Naive thymus-derived CD4-positive, alpha-beta T cell (primary cell): ENCODE measurements at regions not wholly inside any gene's neighbourhood (a gene's known extent, or its start where the extent isn't known, plus 50 kb on each side); places are given as distances from the start of the nearest gene placed in this dataset.
"Not testable (repeated sequence)": the region's sequence is repeated elsewhere in the genome, so short reads cannot be mapped to it uniquely, and the experiment has no call there.

ENCODE experiments used
- ATAC-seq: fragments of 150-1000 bp; cut with Tn5 transposase; 2 replicates; pipeline ENCODE4 v1.10.0; 2021; ENCODE audit warnings: mild to moderate bottlenecking, moderate library complexity
- CTCF ChIA-PET: fragments of 350-600 bp; sonication (Branson Sonifier 250); formaldehyde crosslinking; loops from one replicate; lab custom pipeline; 2021; ENCODE audit warnings: antibody characterized with exemption; lab: Charles Lee
- POLR2A ChIA-PET: fragments of 350-600 bp; sonication (Branson Sonifier 250); formaldehyde crosslinking; loops from one replicate; lab custom pipeline; 2021; ENCODE audit warnings: antibody characterized with exemption, inconsistent platforms; lab: Charles Lee
- DNase-seq, 9 donors: peaks; one replicate each; pipeline versions ENCODE4 v3.0.0 to v3.0.0-alpha.2; 2020 to 2022; ENCODE audit warnings: mixed read lengths in 1 of 9
- H3K27ac ChIP-seq: one replicate; pipeline ENCODE4 v1.7.0; 2013; ENCODE audit warnings: mild to moderate bottlenecking, low read depth, low read length, moderate library complexity
- H3K27me3 ChIP-seq, 2 donors: one replicate each; pipeline ENCODE4 v1.7.0; 2013; ENCODE audit warnings: low read length in 2 of 2, mild to moderate bottlenecking in 2 of 2, moderate library complexity in 2 of 2; ENCODE audit not compliant: control insufficient read depth in 2 of 2, insufficient read depth in 2 of 2
- H3K36me3 ChIP-seq, 3 experiments: 1 replicate in 2 of 3; 2 replicates in 1 of 3; pipeline ENCODE4 v1.7.0; 2013; ENCODE audit warnings: low read length in 3 of 3, mild to moderate bottlenecking in 3 of 3, moderate library complexity in 1 of 3; ENCODE audit not compliant: insufficient read depth in 3 of 3, control insufficient read depth in 2 of 3
- H3K4me1 ChIP-seq, 2 donors: one replicate each; pipeline ENCODE4 v1.7.0; 2013; ENCODE audit warnings: low read length in 2 of 2, mild to moderate bottlenecking in 2 of 2, moderate library complexity in 1 of 2; ENCODE audit not compliant: control insufficient read depth in 2 of 2, insufficient read depth in 2 of 2
- H3K4me3 ChIP-seq: 2 replicates; pipeline ENCODE4 v1.7.0; 2013; ENCODE audit warnings: mild to moderate bottlenecking, low read length
- H3K9me3 ChIP-seq, 3 experiments: 1 replicate in 2 of 3; 2 replicates in 1 of 3; pipeline ENCODE4 v1.7.0; 2013; ENCODE audit warnings: low read length in 3 of 3; ENCODE audit not compliant: control insufficient read depth in 2 of 3
- H3K27ac Mint-ChIP-seq, 9 donors: one replicate each; pipeline ENCODE4 v1.8.0; 2020 to 2022; ENCODE audit warnings: mixed read lengths in 9 of 9, mild to moderate bottlenecking in 8 of 9, moderate library complexity in 5 of 9, inconsistent platforms in 2 of 9
- H3K27me3 Mint-ChIP-seq, 5 donors: one replicate each; pipeline ENCODE4 v1.8.0; 2021 to 2022; ENCODE audit warnings: mixed read lengths in 5 of 5, mild to moderate bottlenecking in 1 of 5
- H3K36me3 Mint-ChIP-seq, 5 donors: one replicate each; pipeline ENCODE4 v1.8.0; 2020 to 2022; ENCODE audit warnings: mixed read lengths in 5 of 5, mild to moderate bottlenecking in 3 of 5, inconsistent platforms in 1 of 5
- H3K4me1 Mint-ChIP-seq, 7 donors: one replicate each; pipeline ENCODE4 v1.8.0; 2020 to 2022; ENCODE audit warnings: mixed read lengths in 7 of 7, mild to moderate bottlenecking in 3 of 7, inconsistent platforms in 1 of 7
- H3K4me3 Mint-ChIP-seq, 10 donors: one replicate each; pipeline ENCODE4 v1.8.0; 2020 to 2022; ENCODE audit warnings: mild to moderate bottlenecking in 10 of 10, mixed read lengths in 10 of 10, moderate library complexity in 6 of 10, inconsistent platforms in 2 of 10
- H3K9me3 Mint-ChIP-seq, 11 donors: one replicate each; pipeline ENCODE4 v1.8.0; 2020 to 2022; ENCODE audit warnings: mixed read lengths in 11 of 11, mild to moderate bottlenecking in 4 of 11, inconsistent platforms in 1 of 11, moderate library complexity in 1 of 11
- intact Hi-C, 2 donors: fragments of 100-400 bp; cut with micrococcal nuclease; formaldehyde crosslinking; loops; one replicate each; pipeline ENCODE4 v1.15.1; 2023

DNA sequence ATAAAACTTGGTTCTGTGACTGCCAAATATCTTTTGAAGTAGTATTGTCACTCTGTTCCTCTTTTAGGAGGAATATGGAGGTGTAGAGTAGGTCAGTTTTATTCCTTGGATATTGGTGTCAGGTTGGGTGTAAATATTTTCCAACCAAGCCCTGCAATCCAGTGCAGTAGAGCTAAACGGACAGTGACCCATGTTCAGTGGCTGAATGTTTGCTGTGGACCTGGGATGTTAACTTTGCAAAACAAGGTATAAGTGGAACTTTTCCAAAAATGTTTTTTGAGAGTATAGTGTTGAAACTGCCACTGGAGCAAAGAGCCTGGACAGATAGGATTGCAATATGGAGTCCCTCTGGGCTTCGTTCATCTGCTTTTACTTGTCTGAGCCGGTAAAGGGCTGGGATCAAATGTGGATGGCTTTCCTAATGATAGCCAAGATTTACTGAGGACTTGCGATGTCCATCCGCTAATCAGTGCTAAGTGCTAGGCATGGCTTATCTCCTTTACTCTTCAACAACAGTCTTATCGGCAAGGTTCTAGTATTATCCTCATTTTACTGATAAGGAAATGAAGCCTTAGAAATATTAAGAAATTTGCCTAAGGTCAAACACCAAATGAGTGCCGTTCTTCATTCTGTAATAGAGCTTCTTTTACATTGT is 69.0 kb upstream of the BACH2 start:
- Mint-ChIP-seq H3K27me3 (peaks cover 0 to 10% (median 0%) of the 10 kb centered on the region in 5 donors), H3K36me3 (no peaks in the 10 kb centered on the region), H3K4me1 (peaks cover 0 to 17% (median 5%) of the 10 kb centered on the region in 7 donors), H3K9me3 (no peaks in the 10 kb centered on the region), H3K27ac (no peak overlapping the region), H3K4me3 (no peak overlapping the region)
- CTCF ChIA-PET: no interaction called here
- POLR2A ChIA-PET: no interaction called here
- H3K36me3 ChIP-seq: no peaks in the 10 kb centered on the region
- no peak overlapping the region for H3K27ac ChIP-seq
- H3K4me1 ChIP-seq: no peaks in the 10 kb centered on the region
- no peaks in the 10 kb centered on the region for H3K27me3 ChIP-seq
- no peak overlapping the region for H3K4me3 ChIP-seq
- no peaks in the 10 kb centered on the region for H3K9me3 ChIP-seq
- intact Hi-C loops: no loop called here
- ATAC-seq (no peak), DNase-seq (no peak)

DNA sequence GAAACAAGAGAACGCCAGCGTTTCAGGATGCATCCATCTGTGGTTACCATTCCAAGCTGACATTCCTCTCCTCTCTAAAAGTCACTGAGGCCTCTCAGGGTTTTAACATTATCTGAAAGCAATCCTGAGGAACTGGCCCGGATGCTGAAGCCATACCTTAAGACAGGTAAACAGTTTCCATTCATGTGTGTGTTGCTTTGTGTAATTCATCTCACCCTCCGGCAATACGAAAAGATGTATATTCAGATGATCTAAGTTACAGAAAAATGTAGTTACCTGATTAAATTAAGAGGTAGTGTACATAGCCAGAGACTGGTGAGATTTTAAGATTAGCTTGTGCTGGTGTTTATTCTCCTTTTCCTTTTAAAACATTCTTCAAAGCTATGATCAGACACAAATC is 68.4 kb upstream of the BACH2 start:
- H3K4me3 ChIP-seq: no peak overlapping the region
- DNase-seq (no peak), ATAC-seq (no peak)
- Mint-ChIP-seq H3K27me3 (peaks cover 0 to 10% (median 0%) of the 10 kb centered on the region in 5 donors), H3K36me3 (no peaks in the 10 kb centered on the region), H3K4me1 (peaks cover 0 to 12% (median 0%) of the 10 kb centered on the region in 7 donors), H3K9me3 (no peaks in the 10 kb centered on the region), H3K4me3 (no peak overlapping the region), H3K27ac (no peak overlapping the region)
- H3K4me1 ChIP-seq: no peaks in the 10 kb centered on the region
- no peaks in the 10 kb centered on the region for H3K36me3 ChIP-seq
- POLR2A ChIA-PET: no interaction called here
- intact Hi-C loops: no loop called here
- no peak overlapping the region for H3K27ac ChIP-seq
- H3K27me3 ChIP-seq: no peaks in the 10 kb centered on the region
- CTCF ChIA-PET: no interaction called here
- H3K9me3 ChIP-seq: no peaks in the 10 kb centered on the region

DNA sequence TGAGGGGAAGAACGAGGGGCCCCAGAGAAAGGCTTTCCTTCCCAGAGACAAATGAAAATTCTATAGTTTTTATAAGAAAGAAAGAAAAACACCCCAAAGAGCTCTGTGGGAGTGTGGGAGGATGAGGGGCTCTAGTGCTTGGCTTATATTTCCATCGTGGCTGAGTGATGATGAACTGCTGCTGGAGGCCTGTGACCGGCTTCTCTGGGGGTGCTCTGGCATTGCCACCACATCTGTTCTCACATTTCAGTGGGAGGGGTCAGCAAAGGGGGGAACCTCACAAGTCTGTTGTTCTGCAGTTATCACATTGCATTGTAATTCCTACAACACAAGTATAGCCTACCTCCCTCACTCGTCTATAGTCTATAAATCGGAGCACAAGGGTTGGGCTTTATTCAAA is 67.6 kb upstream of the BACH2 start:
- H3K4me3 Mint-ChIP-seq: no peak overlapping the region
- H3K27ac Mint-ChIP-seq: no peak overlapping the region
- DNase-seq (no peak), ATAC-seq (no peak)
- no peak overlapping the region for H3K27ac ChIP-seq
- H3K27me3 Mint-ChIP-seq: peaks cover 0 to 10% (median 0%) of the 10 kb centered on the region in 5 donors
- H3K4me1 Mint-ChIP-seq: peaks cover 0 to 6% (median 0%) of the 10 kb centered on the region in 7 donors
- intact Hi-C loops: no loop called here
- H3K27me3 ChIP-seq: no peaks in the 10 kb centered on the region
- no peaks in the 10 kb centered on the region for H3K36me3 ChIP-seq
- POLR2A ChIA-PET: no interaction called here
- CTCF ChIA-PET: no interaction called here
- H3K4me1 ChIP-seq: no peaks in the 10 kb centered on the region
- no peaks in the 10 kb centered on the region for H3K9me3 Mint-ChIP-seq
- no peak overlapping the region for H3K4me3 ChIP-seq
- no peaks in the 10 kb centered on the region for H3K9me3 ChIP-seq
- H3K36me3 Mint-ChIP-seq: no peaks in the 10 kb centered on the region

DNA sequence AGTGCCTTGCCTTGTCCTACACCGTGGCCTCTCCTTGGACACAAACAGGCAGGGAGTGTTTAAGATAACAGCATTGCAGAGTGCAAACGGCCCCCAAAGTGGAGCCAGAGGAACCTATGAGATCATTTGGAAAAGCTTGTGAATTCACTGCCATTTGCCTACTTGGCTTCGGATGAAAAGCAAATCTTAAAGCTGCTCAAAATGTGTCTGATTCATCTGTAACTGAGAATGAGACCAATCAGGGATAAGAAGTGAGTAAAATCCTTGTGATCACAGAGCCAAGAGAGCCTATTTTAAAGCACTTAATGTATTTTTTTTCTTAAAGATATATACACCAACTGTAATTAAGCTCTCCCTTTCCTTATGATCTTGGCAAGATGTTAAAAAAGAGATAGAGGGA is 65.7 kb upstream of the BACH2 start:
- no peaks in the 10 kb centered on the region for H3K9me3 ChIP-seq
- no peaks in the 10 kb centered on the region for H3K4me1 ChIP-seq
- POLR2A ChIA-PET: interaction anchor here (0.6 to 0.7 kb wide), 3 partner anchors 50 to 72 kb away, joined by 3 to 6 read pairs (median 3); no protein-coding TSS in a partner anchor
- H3K36me3 ChIP-seq: no peaks in the 10 kb centered on the region
- no peak for DNase-seq
- Mint-ChIP-seq H3K9me3 (no peaks in the 10 kb centered on the region), H3K4me3 (no peak overlapping the region), H3K36me3 (no peaks in the 10 kb centered on the region), H3K27ac (no peak overlapping the region), H3K4me1 (no peaks in the 10 kb centered on the region), H3K27me3 (peaks cover 0 to 10% (median 0%) of the 10 kb centered on the region in 5 donors)
- no peak for ATAC-seq
- H3K27me3 ChIP-seq: no peaks in the 10 kb centered on the region
- CTCF ChIA-PET: no interaction called here
- no peak overlapping the region for H3K4me3 ChIP-seq
- intact Hi-C loops: no loop called here
- H3K27ac ChIP-seq: no peak overlapping the region

DNA sequence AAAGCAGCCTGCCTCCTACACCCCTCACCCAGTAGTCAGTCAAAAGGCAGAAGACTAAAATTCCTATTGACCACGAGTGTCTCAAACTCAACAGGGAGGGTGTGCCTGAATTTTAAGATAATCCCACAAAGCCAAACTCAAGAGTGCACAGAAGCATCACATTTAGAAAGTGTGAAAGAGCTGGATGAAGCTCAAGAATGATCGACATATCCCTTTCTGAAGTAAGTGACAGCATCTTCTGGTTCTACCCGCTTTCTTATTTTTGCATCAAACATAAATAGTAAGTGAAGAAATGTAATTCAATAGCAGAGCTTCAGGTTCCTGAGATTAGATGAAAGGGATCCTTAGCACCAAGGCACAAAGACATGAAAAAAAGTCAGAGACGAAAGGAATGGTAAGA is 64.5 kb upstream of the BACH2 start:
- intact Hi-C loops: no loop called here
- ChIA-PET POLR2A (interaction anchor here (1.1 kb wide), 1 partner anchor 9 kb away, joined by 3 read pairs; no protein-coding TSS in a partner anchor), CTCF (interaction anchor here (0.6 kb wide), 1 partner anchor 116 kb away, joined by 3 read pairs; no protein-coding TSS in a partner anchor)
- Histone ChIP-seq H3K36me3 (no peaks in the 10 kb centered on the region), H3K4me1 (no peaks in the 10 kb centered on the region), H3K4me3 (no peak overlapping the region), H3K27me3 (peaks cover 0 to 3% of the 10 kb centered on the region in 2 donors), H3K9me3 (no peaks in the 10 kb centered on the region), H3K27ac (no peak overlapping the region)
- Mint-ChIP-seq H3K36me3 (no peaks in the 10 kb centered on the region), H3K9me3 (no peaks in the 10 kb centered on the region), H3K4me3 (no peak overlapping the region), H3K4me1 (peaks cover 0 to 2% (median 0%) of the 10 kb centered on the region in 7 donors), H3K27ac (no peak overlapping the region), H3K27me3 (peaks cover 0 to 7% (median 0%) of the 10 kb centered on the region in 5 donors)
- ATAC-seq: no peak
- DNase-seq: no peak

DNA sequence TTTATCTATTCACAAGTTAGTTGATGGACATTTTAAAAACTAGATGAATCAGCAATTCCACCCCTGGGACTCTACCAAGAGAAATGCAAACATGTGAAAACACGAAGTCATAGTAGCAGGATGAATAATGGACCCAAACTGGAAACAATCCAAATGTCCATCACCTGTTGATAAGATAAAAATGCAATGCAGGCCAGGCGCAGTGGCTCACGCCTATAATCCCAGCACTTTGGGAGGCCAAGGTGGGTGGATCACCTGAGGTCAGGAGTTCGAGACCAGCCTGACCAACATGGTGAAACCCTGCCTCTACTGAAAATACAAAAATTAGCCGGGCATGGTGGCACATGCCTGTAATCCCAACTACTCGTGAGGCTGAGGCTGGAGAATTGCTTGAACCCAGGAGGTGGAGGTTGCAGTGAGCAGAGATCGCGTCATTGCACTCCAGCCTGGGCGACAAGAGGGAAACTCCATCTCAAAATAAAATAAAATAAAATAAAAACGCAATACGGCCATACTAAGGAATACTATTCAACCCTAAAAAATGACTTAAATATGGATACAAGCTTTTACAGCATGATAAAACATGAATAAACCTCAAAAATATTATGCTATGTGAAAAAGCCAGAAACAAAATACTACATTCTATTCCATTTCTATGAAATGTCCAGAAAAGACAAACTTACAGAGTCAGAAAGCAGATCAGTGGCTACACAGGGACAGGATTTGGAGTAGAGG is 61.6 kb upstream of the BACH2 start:
- intact Hi-C loops, H3K9me3 ChIP-seq, H3K36me3 ChIP-seq, DNase-seq, H3K36me3 Mint-ChIP-seq, H3K27me3 Mint-ChIP-seq, H3K4me1 Mint-ChIP-seq, H3K4me3 Mint-ChIP-seq, H3K27ac ChIP-seq, H3K27me3 ChIP-seq, H3K4me3 ChIP-seq, H3K9me3 Mint-ChIP-seq, ATAC-seq, H3K4me1 ChIP-seq, CTCF ChIA-PET, H3K27ac Mint-ChIP-seq: not testable (repeated sequence)
- POLR2A ChIA-PET: interaction anchor here (1.0 kb wide), 1 partner anchor 10 kb away, joined by 3 read pairs; no protein-coding TSS in a partner anchor
